HL-60 (cell line): ENCODE measurements at regions not wholly inside any gene's neighbourhood (a gene's known extent, or its start where the extent isn't known, plus 50 kb on each side); places are given as distances from the start of the nearest gene placed in this dataset.

Experiments
- POLR2AphosphoS5 ChIP-seq: IDR thresholded peaks from 2 replicates; pipeline ENCODE4 v1.6.1; 2012; ENCODE audit warnings: low read depth
- TF ChIP-seq, protein P1 (sequence below): IDR thresholded peaks from one replicate; pipeline ENCODE4 v1.5.1; 2011; ENCODE audit warnings: low read length, control low read depth, inconsistent platforms; ENCODE audit not compliant: insufficient read depth

DNA sequence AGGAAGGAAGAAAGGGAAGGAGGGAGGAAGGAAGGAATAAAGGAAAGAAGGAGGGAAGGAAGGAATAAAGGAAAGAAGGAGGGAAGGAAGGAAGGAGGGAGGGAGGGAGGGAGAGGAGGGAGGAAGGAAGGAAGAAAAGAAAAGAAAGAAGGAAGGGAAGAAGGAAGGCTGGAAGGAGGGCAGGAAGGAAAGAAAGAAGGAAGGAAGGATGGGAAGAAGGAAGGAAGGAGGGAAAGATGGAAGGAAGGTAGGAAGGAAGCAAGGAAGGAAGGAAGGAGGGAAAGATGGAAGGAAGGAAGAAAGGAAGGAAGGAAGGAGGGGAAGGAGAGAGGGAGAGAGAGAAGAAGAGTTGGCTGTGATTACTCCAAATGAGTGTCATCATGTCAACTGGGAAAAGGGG is 190.6 kb downstream of the ACKR3 start:
- no peak for TF ChIP-seq POLR2AphosphoS5
- TF ChIP-seq, protein P1, sequence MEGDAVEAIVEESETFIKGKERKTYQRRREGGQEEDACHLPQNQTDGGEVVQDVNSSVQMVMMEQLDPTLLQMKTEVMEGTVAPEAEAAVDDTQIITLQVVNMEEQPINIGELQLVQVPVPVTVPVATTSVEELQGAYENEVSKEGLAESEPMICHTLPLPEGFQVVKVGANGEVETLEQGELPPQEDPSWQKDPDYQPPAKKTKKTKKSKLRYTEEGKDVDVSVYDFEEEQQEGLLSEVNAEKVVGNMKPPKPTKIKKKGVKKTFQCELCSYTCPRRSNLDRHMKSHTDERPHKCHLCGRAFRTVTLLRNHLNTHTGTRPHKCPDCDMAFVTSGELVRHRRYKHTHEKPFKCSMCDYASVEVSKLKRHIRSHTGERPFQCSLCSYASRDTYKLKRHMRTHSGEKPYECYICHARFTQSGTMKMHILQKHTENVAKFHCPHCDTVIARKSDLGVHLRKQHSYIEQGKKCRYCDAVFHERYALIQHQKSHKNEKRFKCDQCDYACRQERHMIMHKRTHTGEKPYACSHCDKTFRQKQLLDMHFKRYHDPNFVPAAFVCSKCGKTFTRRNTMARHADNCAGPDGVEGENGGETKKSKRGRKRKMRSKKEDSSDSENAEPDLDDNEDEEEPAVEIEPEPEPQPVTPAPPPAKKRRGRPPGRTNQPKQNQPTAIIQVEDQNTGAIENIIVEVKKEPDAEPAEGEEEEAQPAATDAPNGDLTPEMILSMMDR: no peak
